DMS53 (cell line): ENCODE measurements at regions not wholly inside any gene's neighbourhood (a gene's known extent, or its start where the extent isn't known, plus 50 kb on each side); places are given as distances from the start of the nearest gene placed in this dataset.
A peak's percentile ranks its signal among the peaks of the same experiment; 100 is the strongest.

Source experiments
- DNase-seq: peaks from one replicate; lab custom pipeline; 2025; lab: John Stamatoyannopoulos, UW

GRCh38 chr21:18951271-18952038 lies 547.9 kb upstream of the TMPRSS15 start:
- DNase-seq: peak; percentile 65

- DNase-seq: no peak
Measured at GRCh38 chr21:18954441-18954844, 550.9 kb upstream of the TMPRSS15 start.

GRCh38 chr21:18959817-18960216 lies 556.2 kb upstream of the TMPRSS15 start:
- no peak for DNase-seq

- DNase-seq: no peak
Measured at GRCh38 chr21:18960306-18960705, 556.7 kb upstream of the TMPRSS15 start.

- no peak for DNase-seq
Measured at GRCh38 chr21:18970416-18970815, 566.8 kb upstream of the TMPRSS15 start.

- DNase-seq: no peak
Measured at GRCh38 chr21:18970941-18971340, 567.4 kb upstream of the TMPRSS15 start.

- DNase-seq: no peak
Measured at GRCh38 chr21:18985584-18985983, 582.0 kb upstream of the TMPRSS15 start.

- DNase-seq: no peak
Measured at GRCh38 chr21:18986197-18986596, 582.6 kb upstream of the TMPRSS15 start.

- DNase-seq: no peak
Measured at GRCh38 chr21:18987520-18988026, 584.0 kb upstream of the TMPRSS15 start.

GRCh38 chr21:18989953-18990495 lies 586.4 kb upstream of the TMPRSS15 start:
- DNase-seq: no peak

- DNase-seq: no peak
Measured at GRCh38 chr21:18991846-18992245, 588.3 kb upstream of the TMPRSS15 start.

GRCh38 chr21:19010251-19010650 lies 606.7 kb upstream of the TMPRSS15 start:
- DNase-seq: no peak

- no peak for DNase-seq
Measured at GRCh38 chr21:19010996-19011395, 607.4 kb upstream of the TMPRSS15 start.

- DNase-seq: no peak
Measured at GRCh38 chr21:19011451-19011850, 607.9 kb upstream of the TMPRSS15 start.

GRCh38 chr21:19013916-19014315 lies 610.3 kb upstream of the TMPRSS15 start:
- no peak for DNase-seq

- no peak for DNase-seq
Measured at GRCh38 chr21:19018529-19018928, 614.9 kb upstream of the TMPRSS15 start.

GRCh38 chr21:19022978-19023377 lies 619.4 kb upstream of the TMPRSS15 start:
- DNase-seq: no peak

- DNase-seq: no peak
Measured at GRCh38 chr21:19026911-19027310, 623.3 kb upstream of the TMPRSS15 start.

- no peak for DNase-seq
Measured at GRCh38 chr21:19029816-19030215, 626.2 kb upstream of the TMPRSS15 start.

GRCh38 chr21:19031953-19032352 lies 628.4 kb upstream of the TMPRSS15 start:
- DNase-seq: no peak

- no peak for DNase-seq
Measured at GRCh38 chr21:19034041-19034440, 630.5 kb upstream of the TMPRSS15 start.

- DNase-seq: no peak
Measured at GRCh38 chr21:19034560-19034959, 631.0 kb upstream of the TMPRSS15 start.

- DNase-seq: no peak
Measured at GRCh38 chr21:19045876-19046275, 642.3 kb upstream of the TMPRSS15 start.
